WTC11 (cell line): ENCODE measurements at regions not wholly inside any gene's neighbourhood (a gene's known extent, or its start where the extent isn't known, plus 50 kb on each side); places are given as distances from the start of the nearest gene placed in this dataset.

ENCODE experiments used
- ATAC-seq: fragments of 200-7000 bp; cut with Tn5 transposase; 2 replicates; pipeline ENCODE4 v1.10.0; 2021; ENCODE audit warnings: mild to moderate bottlenecking, moderate library complexity
- CTCF ChIA-PET: fragments of 300-600 bp; sonication (Branson Sonifier 250); formaldehyde crosslinking; loops from one replicate; lab custom pipeline; 2021; ENCODE audit warnings: antibody characterized with exemption; lab: Charles Lee
- POLR2A ChIA-PET: fragments of 350-600 bp; sonication (Branson Sonifier 250); formaldehyde crosslinking; loops from one replicate; lab custom pipeline; 2021; ENCODE audit warnings: antibody characterized with exemption; lab: Charles Lee
- DNase-seq: peaks from one replicate; pipeline ENCODE4 v3.0.0; 2021; ENCODE audit warnings: low spot score
- H3K27ac Mint-ChIP-seq: 2 replicates; pipeline ENCODE4 v1.8.0; 2021; ENCODE audit warnings: mixed read lengths
- H3K27me3 Mint-ChIP-seq: 2 replicates; pipeline ENCODE4 v1.8.0; 2021; ENCODE audit warnings: low read depth, mild to moderate bottlenecking, moderate library complexity, mixed read lengths
- H3K36me3 Mint-ChIP-seq: 2 replicates; pipeline ENCODE4 v1.8.0; 2021; ENCODE audit warnings: mixed read lengths
- H3K4me1 Mint-ChIP-seq: 2 replicates; pipeline ENCODE4 v1.8.0; 2022; ENCODE audit warnings: mixed read lengths
- H3K4me3 Mint-ChIP-seq: 2 replicates; pipeline ENCODE4 v1.8.0; 2021; ENCODE audit warnings: mild to moderate bottlenecking, moderate library complexity, mixed read lengths
- H3K9me3 Mint-ChIP-seq: 2 replicates; pipeline ENCODE4 v1.8.0; 2021; ENCODE audit warnings: mixed read lengths
- FOXP4 ChIP-seq: sonication (generic); formaldehyde crosslinking; IDR thresholded peaks from 2 replicates; pipeline ENCODE4 v1.8.0; 2022; ENCODE audit warnings: mild to moderate bottlenecking, missing genetic modification reagents
- JAZF1 ChIP-seq: fragments of 250-450 bp; sonication (Bioruptor Pico); IDR thresholded peaks from 2 replicates; pipeline ENCODE4 v1.9.0; 2021; ENCODE audit warnings: moderate library complexity, mild to moderate bottlenecking, inconsistent platforms
- JUN ChIP-seq: sonication (generic); formaldehyde crosslinking; IDR thresholded peaks from 2 replicates; pipeline ENCODE4 v1.8.0; 2023; ENCODE audit warnings: mild to moderate bottlenecking, missing genetic modification reagents
- MLX ChIP-seq: sonication (generic); formaldehyde crosslinking; IDR thresholded peaks from 2 replicates; pipeline ENCODE4 v1.8.1; 2023; ENCODE audit warnings: mild to moderate bottlenecking, missing genetic modification reagents, moderate library complexity
- PRRX2 ChIP-seq: fragments of 250-450 bp; sonication (Bioruptor Pico); IDR thresholded peaks from 2 replicates; pipeline ENCODE4 v1.8.0; 2021; ENCODE audit warnings: mild to moderate bottlenecking
- RELA ChIP-seq: sonication (generic); formaldehyde crosslinking; IDR thresholded peaks from 2 replicates; pipeline ENCODE4 v1.8.1; 2022; ENCODE audit warnings: missing genetic modification reagents, mild to moderate bottlenecking, borderline replicate concordance
- RORB ChIP-seq: fragments of 250-450 bp; sonication (Bioruptor Pico); IDR thresholded peaks from 2 replicates; pipeline ENCODE4 v1.9.0; 2021; ENCODE audit warnings: mild to moderate bottlenecking
- SMAD4 ChIP-seq: sonication (generic); formaldehyde crosslinking; IDR thresholded peaks from 2 replicates; pipeline ENCODE4 v1.8.0; 2022; ENCODE audit warnings: mild to moderate bottlenecking, missing genetic modification reagents
- STAT6 ChIP-seq: sonication (generic); formaldehyde crosslinking; conservative IDR thresholded peaks from 2 replicates; pipeline ENCODE4 v1.8.1; 2023; ENCODE audit warnings: mild to moderate bottlenecking, low read depth, missing genetic modification reagents, moderate library complexity
- ZBTB43 ChIP-seq: sonication (generic); formaldehyde crosslinking; IDR thresholded peaks from 2 replicates; pipeline ENCODE4 v1.8.1; 2023; ENCODE audit warnings: mild to moderate bottlenecking, missing genetic modification reagents
- ZNF263 ChIP-seq: sonication (generic); formaldehyde crosslinking; IDR thresholded peaks from 2 replicates; pipeline ENCODE4 v1.8.1; 2022; ENCODE audit warnings: low read depth, mild to moderate bottlenecking, moderate library complexity, missing genetic modification reagents
- ZNF396 ChIP-seq: fragments of 250-450 bp; sonication (Bioruptor Pico); IDR thresholded peaks from 2 replicates; pipeline ENCODE4 v1.8.0; 2021; ENCODE audit warnings: mild to moderate bottlenecking, moderate library complexity, borderline replicate concordance
- TF ChIP-seq, protein P1 (sequence below): sonication (generic); formaldehyde crosslinking; IDR thresholded peaks from 2 replicates; pipeline ENCODE4 v1.8.0; 2023; ENCODE audit warnings: missing genetic modification reagents, mild to moderate bottlenecking, borderline replicate concordance
- TF ChIP-seq, protein P2 (sequence below): sonication (generic); formaldehyde crosslinking; conservative IDR thresholded peaks from 2 replicates; pipeline ENCODE4 v1.8.1; 2022; ENCODE audit warnings: mild to moderate bottlenecking, missing genetic modification reagents

GRCh38 chr4:156628858-156629257 lies 342.7 kb downstream of the PDGFC start (continued):
- TF ChIP-seq MLX (CRISPR knock-in tag) (no peak), RELA (no peak), PRRX2 (no peak), JUN (no peak)

DNA sequence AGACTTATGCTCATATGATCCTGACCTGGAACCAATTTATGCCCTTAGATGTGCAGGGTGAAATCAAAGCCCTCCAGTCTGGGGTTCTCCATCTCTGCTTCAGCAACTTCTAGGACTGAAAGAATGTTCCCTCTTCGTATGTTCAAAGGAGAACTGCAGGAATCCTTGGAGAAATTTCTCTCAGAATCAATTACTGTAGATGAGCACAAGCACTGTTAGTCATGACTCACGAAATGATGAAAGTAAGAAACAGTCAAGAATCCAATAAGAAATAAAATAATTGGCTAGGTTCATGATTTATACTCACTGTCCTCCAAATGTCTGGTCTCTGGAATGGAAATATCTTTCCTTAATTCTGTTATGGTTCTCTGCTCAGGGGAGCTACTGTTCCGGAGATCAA lies 348.2 kb downstream of the PDGFC start:
- Mint-ChIP-seq H3K9me3 (peaks cover 21% of the 10 kb centered on the region), H3K36me3 (peaks cover 13% of the 10 kb centered on the region), H3K27me3 (no peaks in the 10 kb centered on the region), H3K4me3 (no peak overlapping the region), H3K4me1 (no peaks in the 10 kb centered on the region), H3K27ac (no peak overlapping the region)
- CTCF ChIA-PET, result no interaction called here
- ATAC-seq, result no peak
- TF ChIP-seq ZNF263 (CRISPR knock-in tag) (no peak), ZBTB43 (CRISPR knock-in tag) (no peak), FOXP4 (CRISPR knock-in tag) (no peak)
- no peak for DNase-seq
- POLR2A ChIA-PET, result no interaction called here

- 0 out of 2 replicates have a peak, but pooled peaks cover 3% of the 10 kb centered on the region for H3K9me3 Mint-ChIP-seq
- H3K4me1 Mint-ChIP-seq, result no peaks in the 10 kb centered on the region
- no peak for DNase-seq
- TF ChIP-seq, protein P1, sequence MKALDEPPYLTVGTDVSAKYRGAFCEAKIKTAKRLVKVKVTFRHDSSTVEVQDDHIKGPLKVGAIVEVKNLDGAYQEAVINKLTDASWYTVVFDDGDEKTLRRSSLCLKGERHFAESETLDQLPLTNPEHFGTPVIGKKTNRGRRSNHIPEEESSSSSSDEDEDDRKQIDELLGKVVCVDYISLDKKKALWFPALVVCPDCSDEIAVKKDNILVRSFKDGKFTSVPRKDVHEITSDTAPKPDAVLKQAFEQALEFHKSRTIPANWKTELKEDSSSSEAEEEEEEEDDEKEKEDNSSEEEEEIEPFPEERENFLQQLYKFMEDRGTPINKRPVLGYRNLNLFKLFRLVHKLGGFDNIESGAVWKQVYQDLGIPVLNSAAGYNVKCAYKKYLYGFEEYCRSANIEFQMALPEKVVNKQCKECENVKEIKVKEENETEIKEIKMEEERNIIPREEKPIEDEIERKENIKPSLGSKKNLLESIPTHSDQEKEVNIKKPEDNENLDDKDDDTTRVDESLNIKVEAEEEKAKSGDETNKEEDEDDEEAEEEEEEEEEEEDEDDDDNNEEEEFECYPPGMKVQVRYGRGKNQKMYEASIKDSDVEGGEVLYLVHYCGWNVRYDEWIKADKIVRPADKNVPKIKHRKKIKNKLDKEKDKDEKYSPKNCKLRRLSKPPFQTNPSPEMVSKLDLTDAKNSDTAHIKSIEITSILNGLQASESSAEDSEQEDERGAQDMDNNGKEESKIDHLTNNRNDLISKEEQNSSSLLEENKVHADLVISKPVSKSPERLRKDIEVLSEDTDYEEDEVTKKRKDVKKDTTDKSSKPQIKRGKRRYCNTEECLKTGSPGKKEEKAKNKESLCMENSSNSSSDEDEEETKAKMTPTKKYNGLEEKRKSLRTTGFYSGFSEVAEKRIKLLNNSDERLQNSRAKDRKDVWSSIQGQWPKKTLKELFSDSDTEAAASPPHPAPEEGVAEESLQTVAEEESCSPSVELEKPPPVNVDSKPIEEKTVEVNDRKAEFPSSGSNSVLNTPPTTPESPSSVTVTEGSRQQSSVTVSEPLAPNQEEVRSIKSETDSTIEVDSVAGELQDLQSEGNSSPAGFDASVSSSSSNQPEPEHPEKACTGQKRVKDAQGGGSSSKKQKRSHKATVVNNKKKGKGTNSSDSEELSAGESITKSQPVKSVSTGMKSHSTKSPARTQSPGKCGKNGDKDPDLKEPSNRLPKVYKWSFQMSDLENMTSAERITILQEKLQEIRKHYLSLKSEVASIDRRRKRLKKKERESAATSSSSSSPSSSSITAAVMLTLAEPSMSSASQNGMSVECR (CRISPR knock-in tag), result no peak
- TF ChIP-seq SMAD4 (CRISPR knock-in tag) (no peak), JAZF1 (CRISPR knock-in tag) (no peak), RORB (CRISPR knock-in tag) (no peak), ZNF396 (CRISPR knock-in tag) (no peak), STAT6 (CRISPR knock-in tag) (no peak)
- TF ChIP-seq, protein P2, sequence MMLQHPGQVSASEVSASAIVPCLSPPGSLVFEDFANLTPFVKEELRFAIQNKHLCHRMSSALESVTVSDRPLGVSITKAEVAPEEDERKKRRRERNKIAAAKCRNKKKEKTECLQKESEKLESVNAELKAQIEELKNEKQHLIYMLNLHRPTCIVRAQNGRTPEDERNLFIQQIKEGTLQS, result no peak
- no peak for ATAC-seq
- ChIA-PET POLR2A (no interaction called here), CTCF (no interaction called here)
- H3K36me3 Mint-ChIP-seq, result no peaks in the 10 kb centered on the region
- H3K4me3 Mint-ChIP-seq, result no peak overlapping the region
- H3K27me3 Mint-ChIP-seq, result no peaks in the 10 kb centered on the region
- H3K27ac Mint-ChIP-seq, result no peak overlapping the region
These were observed 350.8 kb downstream of the PDGFC start for GRCh38 chr4:156620786-156621185.
